GM21528 (cell line): ENCODE measurements at regions not wholly inside any gene's neighbourhood (a gene's known extent, or its start where the extent isn't known, plus 50 kb on each side); places are given as distances from the start of the nearest gene placed in this dataset.
"Not testable (repeated sequence)": the region's sequence is repeated elsewhere in the genome, so short reads cannot be mapped to it uniquely, and the experiment has no call there.

ENCODE experiments used
- ATAC-seq: cut with Tn5 transposase; IDR thresholded peaks from one replicate; pipeline ENCODE4 v1.9.1; 2021; ENCODE audit warnings: mild to moderate bottlenecking, moderate library complexity; ENCODE audit not compliant: unreplicated experiment, low FRiP score

DNA sequence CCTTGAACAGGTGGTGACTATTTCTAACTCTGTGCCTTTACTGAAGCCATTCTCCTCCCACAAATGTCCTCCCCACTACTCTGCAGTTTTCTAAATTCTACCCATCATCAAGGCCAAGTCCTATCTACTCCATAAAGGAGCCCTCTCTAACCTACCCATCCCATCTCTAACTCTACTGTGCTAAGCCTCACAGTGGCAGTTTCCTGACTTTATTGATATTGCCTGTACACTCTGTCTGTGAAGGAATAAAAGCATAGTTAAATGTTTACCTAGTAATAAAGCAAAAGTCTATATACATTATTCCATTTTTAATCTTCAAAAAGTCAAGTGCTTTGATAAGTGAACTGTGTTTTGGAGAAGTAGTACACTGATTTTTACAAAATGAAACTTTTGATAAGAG, 178.4 kb upstream of the HMCN1 start:
- ATAC-seq: no peak

DNA sequence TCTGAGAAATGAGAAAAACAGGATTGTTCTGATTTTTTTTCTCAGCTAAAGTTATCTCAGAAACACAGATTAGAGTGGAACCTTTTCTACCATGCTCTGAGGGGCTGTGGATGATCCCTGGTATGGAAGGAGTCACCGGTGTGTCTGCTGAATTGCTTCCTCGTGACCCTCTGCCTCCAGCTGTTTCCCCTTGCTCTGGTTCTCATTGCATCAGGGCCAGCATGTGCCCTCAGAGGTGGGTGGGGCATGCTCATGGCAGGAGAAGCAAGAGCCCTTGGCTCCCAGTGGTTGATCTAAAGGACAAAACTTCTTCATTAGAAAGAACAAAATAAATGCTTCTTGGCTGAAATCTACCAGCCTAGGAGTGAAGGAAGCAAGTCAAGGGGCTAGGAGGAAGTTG, 183.2 kb upstream of the HMCN1 start:
- no peak for ATAC-seq

DNA sequence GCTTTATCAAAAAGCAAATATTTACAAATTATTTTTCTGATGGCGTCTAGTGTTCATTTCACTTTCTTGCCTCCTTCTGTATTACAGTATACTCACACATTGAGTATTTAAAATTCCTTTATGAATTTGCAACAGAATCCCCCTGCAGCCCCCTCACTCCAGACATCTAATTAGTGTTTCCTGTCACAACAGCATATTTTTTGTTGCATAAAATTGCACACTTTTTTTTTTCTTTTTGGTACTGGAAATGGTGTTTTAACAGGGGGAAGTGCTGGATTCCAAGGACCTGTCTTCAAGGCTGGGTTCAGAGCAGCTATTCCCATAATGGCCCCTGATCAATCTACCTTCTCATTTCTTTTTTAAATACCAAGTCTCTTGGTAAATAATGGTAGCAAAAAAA, 184.3 kb upstream of the HMCN1 start:
- ATAC-seq: no peak

DNA sequence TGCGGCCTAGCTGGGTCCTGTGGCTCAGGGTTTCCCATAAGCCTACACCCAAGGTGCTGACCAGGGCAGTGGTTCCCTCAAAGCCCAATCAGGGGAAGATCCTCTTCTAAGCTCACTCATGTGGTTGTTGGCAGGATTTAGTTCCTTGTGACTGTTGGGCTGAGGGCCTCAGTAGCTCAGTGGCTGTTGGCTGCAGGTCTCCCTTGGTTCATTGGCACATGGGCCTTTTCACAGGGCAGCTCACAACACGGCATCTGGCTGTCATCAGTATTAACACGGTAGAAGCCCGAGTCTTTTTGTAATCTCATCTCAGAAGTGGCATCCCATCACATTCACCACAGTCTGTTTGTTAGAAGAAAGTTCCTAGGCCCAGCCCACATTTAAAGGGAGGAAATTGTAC, 188.2 kb upstream of the HMCN1 start:
- ATAC-seq: no peak

DNA sequence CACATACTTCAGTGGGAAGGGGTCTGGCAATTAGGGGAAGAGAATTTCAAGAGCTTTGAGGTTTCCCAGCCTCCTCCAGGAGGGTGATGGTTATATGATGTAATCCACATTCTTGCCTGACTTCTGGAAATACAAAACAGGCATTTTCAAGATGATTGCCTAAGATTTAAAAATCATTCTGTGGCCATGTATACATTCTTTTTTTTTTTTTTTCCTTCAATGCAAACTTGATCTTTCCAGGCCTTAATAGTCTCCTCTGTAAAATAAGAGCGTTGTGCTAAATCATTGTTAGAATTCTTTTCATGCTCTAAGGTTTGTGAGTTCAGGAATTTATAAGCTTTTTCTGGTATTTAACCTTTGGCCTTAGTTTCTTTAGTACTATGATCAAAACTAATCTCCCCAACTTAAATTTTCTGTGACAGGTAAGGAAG, 192.3 kb upstream of the HMCN1 start:
- ATAC-seq: no peak

DNA sequence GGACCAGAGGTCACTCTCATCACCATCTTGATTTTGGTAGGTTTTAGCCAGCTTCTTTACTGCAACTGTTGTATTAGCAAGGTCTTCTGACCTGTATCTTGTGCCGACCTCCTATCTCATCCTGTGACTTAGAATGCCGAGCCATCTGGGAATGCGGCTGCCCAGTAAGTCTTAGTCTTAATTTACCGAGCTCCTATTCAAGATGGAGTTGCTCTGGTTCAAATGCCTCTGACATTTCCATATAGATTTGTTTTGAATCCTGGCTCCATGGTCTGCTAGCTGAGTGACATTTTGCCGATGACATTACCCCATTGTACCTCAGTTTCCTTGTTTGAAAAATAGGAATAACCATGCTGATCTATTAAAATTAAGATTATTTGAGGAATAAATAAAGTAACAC, 193.9 kb upstream of the HMCN1 start:
- ATAC-seq: no peak

DNA sequence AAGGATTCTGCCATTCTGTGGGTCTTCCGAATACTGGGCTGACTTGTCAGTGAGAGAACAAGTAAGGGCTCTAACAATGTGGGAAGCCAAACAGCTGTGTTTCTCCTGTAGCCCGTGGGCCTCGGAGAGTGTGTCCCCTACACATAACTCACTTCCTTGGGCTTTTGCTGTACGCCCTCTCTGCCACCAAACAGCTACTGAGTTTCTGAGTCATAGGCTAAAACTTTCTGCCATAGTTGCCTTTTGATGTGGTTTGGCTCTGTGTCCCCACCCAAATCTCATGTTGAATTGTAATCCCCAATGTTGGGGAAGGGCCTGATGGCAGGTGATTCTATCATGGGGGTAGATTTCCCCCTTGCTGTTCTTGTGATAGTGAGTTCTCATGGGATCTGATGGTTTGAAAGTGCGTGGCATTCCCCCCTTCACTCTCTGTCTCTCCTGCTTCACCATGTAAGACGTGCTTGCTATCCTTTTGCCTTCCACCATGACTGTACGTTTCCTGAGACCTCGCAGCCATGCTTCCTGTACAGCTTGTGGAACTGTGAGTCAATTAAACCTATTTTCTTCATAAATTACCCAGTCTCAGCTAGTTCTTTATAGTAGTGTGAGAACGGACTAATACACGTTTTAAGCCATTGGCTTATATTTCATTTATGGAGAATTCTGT, 194.8 kb upstream of the HMCN1 start:
- ATAC-seq: no peak

DNA sequence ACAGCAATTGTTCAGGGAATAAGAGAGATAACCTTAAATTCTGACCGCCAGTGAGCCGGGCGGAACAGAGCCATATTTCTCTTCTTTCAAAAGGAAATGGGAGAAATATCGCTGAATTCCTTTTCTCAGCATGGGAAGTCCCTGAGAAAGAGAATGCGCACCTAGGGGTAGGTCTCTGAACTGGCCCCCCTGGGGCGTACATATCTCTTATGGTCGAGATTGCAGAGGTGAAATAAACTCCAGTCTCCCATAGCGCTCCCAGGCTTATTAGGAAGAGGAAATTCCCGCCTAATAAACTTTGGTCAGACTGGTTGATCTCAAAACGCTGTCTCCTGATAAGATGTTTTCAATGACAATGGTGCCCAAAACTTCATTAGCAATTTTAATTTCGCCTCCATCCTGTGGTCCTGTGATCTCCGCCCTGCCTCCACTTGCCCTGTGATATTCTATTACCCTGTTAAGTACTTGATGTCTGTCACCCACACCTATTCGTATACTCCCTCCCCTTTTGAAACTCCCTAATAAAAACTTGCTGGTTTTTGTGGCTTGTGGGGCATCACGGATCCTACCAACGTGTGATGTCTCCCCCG, 195.8 kb upstream of the HMCN1 start:
- ATAC-seq: not testable (repeated sequence)

DNA sequence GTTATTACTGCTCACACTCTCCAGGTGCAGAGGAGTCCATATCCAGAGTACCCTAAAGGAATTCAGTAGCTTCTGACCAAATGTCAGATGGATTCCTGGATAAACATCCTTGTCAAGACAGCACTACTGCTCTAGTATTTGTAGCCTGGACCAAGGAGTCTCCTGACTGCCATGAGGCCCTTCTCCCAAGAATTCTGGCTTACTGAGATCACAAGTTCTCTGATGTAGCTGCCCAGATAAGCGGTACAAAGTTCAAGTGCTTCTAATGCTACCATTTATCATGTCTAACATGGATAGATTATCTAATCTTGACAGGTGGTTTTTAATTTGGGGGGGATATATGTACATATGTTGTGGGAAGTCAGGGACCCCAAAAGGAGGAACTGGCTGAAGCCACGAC, 196.6 kb upstream of the HMCN1 start:
- no peak for ATAC-seq

DNA sequence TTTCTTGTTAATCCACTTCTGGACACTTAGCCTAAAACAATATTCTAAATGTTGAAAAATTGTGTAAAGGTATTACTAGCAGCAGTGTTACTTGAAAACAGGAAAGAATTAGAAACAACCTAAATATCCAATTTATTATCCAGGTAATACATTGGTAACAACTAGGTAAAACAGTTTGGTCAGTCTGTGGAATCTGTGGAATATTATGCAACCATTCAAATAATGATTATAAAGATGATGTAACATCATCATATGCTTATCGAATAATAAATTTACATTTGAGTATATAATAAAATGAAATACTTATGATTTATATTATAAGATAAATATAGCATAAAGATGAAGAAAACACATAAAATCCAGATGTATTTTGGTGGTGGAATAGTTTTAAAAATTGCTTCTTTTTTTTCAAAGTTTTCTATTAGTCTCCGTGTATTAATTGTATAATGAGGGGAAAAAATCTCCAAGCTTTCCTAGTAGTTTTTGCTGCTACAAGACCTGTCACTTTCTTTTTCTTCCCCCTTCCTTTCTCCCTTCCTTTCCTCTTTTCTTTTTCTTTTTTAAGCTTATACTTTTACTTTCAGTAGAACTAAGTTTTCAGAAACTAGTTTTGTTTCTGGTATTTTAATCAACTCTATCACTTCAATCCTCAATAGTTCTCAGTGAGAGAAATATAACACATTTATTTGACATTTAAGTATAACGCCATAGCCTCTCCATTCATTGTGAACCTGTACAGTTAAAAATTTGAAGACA, 197.8 kb upstream of the HMCN1 start:
- no peak for ATAC-seq

DNA sequence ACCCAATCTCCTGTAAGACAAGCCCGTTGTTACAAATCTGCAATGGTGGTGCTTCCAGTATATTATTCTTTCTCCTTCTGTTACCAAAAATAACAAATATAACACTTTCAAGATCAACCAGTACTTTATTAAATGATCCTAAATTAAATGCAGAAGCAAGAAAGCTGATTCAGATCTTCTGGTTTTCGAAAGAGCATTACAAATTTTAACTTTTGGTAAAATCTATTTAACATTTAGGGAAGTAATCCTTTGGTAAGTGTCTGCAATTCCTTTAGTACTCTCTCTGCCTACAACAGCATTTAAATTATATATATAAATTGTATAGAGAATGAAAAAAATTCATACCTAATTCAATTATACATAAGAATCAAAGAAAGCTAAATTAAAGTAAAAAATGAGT, 198.6 kb upstream of the HMCN1 start:
- no peak for ATAC-seq

DNA sequence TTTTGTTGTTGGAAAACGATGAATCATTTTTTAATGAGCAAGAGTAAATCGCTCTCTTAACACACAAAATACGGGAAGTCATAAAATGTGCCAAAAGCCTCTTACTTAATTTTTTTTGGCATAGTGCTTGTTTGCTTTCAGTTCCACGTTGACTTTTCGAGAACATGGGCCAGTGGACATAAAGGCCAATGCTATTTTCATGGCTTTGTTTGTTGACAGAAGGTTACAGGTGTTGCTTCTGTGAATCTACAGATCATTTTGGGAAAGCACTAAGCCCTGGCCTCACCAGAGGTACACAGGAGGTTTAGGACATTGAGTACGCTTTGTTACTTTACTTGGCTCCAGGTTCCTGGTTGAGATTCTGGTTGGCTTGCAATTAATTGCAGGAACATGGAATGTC, 199.4 kb upstream of the HMCN1 start:
- ATAC-seq: no peak

DNA sequence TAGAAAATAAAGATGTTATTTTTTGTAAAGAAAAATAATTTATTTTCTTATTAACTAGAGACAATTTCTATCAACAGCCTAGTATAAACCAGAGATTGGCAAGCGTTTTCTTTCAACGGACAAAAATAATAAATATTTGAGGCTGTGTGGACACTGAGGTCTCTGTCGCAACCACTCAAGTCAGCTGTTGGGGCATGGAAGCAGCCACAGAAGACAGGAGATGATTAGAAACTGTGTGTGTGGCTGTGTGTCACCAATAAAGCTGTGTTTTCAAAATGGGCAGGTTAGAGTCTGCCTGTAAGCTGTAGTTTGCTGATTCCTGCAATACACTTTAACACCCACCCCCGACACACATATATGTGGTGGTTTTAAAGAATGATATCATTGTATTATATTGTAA, 200.6 kb upstream of the HMCN1 start:
- ATAC-seq: no peak

DNA sequence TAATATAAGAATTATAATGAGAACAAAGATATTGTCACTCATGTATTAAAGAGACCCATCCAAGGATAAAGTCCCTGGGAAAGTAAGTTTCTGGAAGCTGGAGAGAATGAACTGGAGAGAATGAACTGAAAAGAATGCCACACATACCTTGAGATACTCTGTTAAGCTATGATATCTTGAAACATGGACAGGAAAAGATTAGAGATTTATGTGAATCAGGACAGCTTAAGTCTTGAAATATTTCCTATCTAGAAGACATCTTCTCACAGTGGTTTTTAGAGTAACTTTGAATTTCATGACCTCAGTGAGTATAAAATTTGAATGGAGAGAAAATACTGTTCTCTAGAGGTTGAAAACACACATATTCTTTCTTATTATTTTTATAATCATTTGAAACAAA, 201.3 kb upstream of the HMCN1 start:
- no peak for ATAC-seq

DNA sequence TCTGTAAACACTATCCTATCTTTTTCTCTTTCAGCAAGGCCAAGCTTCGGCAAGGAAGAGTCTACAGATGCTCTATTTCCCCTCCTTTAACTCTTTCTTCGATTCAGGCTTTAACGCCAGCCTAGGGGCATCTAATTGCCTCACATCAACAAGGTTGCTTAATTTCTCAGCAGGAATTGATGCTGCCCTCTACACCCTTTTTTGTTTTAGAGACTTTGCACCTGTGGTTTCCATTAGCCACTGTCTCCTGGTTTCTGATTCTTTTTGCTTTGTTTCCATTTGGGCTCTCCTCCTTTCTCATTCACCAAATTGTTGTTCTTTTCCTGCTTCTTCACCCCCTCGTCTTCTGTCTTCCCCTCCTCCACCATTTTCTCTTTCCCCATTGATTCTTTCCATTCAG, 202.4 kb upstream of the HMCN1 start:
- no peak for ATAC-seq

DNA sequence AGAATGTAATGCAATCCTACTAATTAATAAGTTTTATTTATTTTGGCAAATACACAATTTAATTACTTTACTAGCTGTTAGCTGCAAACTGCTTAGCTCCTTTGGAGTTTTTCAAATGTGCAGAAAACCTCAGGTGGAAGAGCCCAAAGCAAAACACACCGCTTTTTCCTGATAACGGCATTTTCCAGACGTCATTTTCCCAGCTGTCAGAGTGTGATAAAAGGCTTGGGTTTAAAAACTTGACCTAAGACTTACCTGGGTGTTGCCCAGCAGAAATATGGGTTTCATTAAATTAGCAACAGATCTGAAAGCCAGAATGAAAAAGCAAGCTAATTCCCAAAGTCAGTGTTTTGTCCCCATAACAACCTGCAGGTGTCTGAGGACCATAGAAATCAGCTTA, 204.0 kb upstream of the HMCN1 start:
- no peak for ATAC-seq

DNA sequence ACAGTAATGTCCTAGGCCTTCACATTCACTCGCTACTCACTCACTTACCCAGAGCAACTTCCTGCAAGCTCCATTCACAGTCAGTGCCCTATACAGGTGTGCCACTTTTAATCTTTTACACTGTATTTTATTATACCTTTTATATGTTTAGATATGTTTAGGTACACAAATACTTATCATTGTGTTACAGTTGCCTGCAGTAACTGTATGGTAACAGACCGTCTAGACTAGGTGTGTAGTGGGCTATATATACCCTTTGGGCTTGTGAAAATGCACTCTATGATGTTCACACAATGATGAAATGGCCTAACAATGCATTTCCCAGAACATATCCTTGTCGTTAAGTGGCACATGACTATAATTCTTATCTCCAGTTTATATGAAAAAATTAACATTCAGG, 204.5 kb upstream of the HMCN1 start:
- ATAC-seq: no peak

DNA sequence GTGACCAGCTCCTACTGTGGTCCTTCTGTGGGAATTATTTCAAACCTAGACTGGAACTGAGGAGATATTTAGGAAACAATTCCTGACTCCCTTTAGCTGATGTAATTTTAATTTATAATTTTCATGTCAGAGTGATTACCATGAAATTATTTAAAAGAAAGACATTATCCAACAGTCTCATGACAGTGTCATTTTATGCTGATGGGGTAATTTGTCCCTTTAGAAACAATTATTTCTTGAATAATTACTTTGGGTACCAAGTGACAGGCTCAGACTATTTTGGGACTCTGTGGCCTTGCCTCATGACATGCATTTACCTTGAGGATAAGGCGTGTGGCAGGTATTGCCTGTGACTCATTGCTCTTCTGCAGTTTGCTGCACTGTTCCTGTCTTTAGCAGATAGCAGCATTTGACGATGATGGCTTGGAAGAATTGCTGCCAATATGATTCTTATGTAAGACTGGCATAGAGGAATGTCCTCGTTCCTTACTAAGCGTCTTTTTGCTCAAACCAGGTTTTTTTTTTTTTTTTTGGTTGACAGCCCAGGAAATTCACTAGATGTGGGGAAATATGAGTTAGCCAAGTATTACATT, 206.0 kb upstream of the HMCN1 start:
- no peak for ATAC-seq

DNA sequence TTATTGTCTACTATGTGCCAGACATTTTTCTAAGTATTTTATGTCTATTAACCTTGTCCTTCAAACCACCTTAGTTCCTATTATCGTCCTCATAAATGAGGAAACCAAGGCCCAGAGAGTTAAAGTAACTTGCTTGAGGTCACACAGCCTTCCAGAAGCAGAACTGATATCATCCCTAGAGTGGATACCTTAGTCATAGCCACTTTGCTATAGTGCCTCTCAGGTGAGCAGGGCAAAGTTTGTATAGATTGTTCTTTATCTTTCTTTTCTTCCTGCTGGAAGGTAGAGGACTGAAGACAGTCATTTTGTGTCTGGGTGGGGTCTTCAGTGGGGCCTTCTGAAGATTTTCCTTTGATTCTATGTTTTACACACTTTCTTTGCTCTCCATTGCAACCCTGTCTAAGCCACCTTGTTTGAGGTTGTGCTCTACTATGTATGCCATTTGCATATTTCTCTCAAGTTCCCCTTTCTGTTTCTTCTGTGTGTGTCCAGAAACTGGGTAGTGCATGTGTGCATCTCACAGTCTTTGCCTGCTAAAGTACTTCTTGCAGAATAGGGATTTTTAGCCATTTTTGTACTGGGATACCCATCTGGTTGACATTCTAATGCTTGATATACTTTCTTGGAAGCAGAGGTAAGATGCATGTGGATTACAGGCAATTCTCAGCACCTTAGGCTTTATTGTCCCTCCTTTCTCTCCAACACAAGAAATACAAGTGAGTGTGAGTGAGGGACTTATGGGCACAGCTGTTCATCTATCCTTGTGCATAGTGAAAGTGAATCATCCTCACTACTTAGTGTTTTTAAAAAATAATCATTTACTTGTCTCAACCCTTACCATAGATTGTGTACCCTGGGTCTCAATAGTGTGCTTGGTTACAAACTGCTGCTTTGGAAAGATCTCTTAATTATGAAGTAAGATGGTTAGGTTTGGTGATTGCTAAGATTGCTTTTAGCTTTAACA, 207.6 kb upstream of the HMCN1 start:
- peak; percentile 100 for ATAC-seq

DNA sequence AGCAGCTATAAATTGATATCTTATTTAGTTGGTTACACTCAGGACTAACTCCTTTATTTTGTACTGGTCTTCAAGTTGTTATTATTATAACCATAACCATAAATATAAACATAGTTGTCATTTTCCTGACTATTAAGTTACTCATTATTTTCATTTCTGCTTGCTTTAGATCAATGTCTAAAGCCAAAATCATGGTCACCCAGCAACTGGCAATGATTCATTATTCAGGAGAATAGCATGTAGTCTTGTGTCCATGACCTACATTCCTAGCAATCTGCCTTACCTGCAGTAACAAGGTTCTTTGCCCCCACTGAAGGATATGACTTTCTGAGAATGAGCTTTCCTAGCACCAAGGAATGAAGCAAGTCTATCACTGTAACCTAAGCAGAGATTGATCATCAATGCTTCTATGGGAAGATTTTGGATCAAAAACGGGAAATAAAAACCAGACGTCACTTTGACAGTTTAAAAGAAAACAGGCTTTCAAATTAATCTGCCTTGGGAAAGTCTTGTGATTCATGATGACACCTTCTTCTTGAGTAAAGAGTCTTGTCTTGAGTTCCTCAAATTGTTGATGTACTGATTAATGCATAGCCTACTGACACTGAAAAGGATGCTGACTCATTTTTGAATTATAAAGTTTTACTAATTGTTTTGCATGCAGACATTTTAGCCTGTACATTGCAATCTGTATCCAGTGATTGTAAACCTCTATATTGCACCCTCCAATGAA, 203.3 kb upstream of the IVNS1ABP start:
- ATAC-seq: no peak
